Upper lobe of right lung (tissue), 1 donor: ENCODE measurements at regions not wholly inside any gene's neighbourhood (a gene's known extent, or its start where the extent isn't known, plus 50 kb on each side); places are given as distances from the start of the nearest gene placed in this dataset.

ENCODE experiments used
- ATAC-seq: fragments of 200-7000 bp; cut with Tn5 transposase; one replicate; pipeline ENCODE4 v1.9.1; 2020; ENCODE audit warnings: mild to moderate bottlenecking, moderate library complexity
- DNase-seq: peaks from one replicate; pipeline ENCODE4 v3.0.0-alpha.2; 2020
- H3K27ac ChIP-seq: fragments of 200-600 bp; one replicate; pipeline ENCODE4 v1.8.0; 2022
- H3K27me3 ChIP-seq: fragments of 200-600 bp; one replicate; pipeline ENCODE4 v1.8.0; 2022; ENCODE audit warnings: mild to moderate bottlenecking
- H3K36me3 ChIP-seq: fragments of 200-600 bp; one replicate; pipeline ENCODE4 v1.8.0; 2022
- H3K4me1 ChIP-seq: fragments of 200-600 bp; one replicate; pipeline ENCODE4 v1.8.0; 2022
- H3K4me3 ChIP-seq: fragments of 200-600 bp; one replicate; pipeline ENCODE4 v1.8.0; 2022; ENCODE audit warnings: mild to moderate bottlenecking
- H3K9me3 ChIP-seq: fragments of 200-600 bp; one replicate; pipeline ENCODE4 v1.8.0; 2022
- CTCF ChIP-seq: fragments of 200-600 bp; IDR thresholded peaks from one replicate; pipeline ENCODE4 v1.8.0; 2022; ENCODE audit warnings: antibody characterized with exemption
- intact Hi-C: fragments of 100-400 bp; cut with DNase I; formaldehyde crosslinking; loops from one replicate; pipeline ENCODE4 v1.11.0; 2022
- donor health status: DM: no; HTN: yes; CAD: no; lungs with severe emphysema.

- TF ChIP-seq CTCF = peak; percentile 56
- DNase-seq = no peak
- Histone ChIP-seq H3K27ac (no peak overlapping the region), H3K27me3 (no peaks in the 10 kb centered on the region), H3K4me1 (no peaks in the 10 kb centered on the region), H3K9me3 (no peaks in the 10 kb centered on the region), H3K4me3 (no peak overlapping the region), H3K36me3 (no peaks in the 10 kb centered on the region)
- no peak for ATAC-seq
- intact Hi-C loops = no loop called here
Measured at GRCh38 chr3:21894459-21895340, 143.7 kb upstream of the ZNF385D start.

DNA sequence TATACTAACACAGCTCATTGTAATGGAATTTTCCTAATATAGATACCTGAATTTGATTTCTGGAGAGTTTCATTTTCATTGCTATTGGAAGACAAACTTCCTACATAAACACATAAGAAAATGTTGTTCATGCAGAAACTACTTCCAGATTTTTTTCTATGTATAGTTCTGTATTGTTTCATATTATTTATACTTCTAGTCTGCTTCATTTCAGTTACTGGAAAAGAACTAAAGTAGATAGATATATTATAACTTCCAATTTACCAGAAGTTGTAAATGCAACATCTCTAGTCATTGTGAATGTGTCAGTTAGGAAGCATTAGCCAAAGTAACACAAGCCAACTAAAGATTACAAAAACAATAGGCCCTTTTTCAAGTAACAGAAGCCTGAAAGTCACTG is 147.3 kb upstream of the ZNF385D start:
- Histone ChIP-seq H3K4me1 (no peaks in the 10 kb centered on the region), H3K27me3 (no peaks in the 10 kb centered on the region), H3K9me3 (no peaks in the 10 kb centered on the region), H3K27ac (no peak overlapping the region), H3K4me3 (no peak overlapping the region), H3K36me3 (no peaks in the 10 kb centered on the region)
- DNase-seq = no peak
- no peak for ATAC-seq
- intact Hi-C loops = no loop called here
- no peak for TF ChIP-seq CTCF

DNA sequence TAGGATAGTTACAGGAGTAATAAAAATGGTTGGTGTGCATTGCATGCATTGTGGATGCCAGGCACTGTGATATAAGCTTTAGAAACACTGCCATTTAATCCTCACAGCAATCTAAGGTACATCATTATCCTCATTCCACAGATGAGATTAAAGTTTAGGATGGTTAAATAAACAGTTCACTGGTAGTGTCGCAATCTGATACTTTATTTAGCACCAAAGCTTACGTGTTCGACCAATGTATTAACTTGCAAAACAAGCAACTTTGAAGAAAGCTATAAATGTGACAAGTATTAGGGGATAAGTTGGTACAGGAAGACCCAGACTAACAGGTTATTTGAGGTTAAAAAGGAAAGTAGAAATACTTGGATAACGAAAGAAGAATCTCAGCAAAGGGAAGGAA is 150.5 kb upstream of the ZNF385D start:
- intact Hi-C loops = no loop called here
- no peaks in the 10 kb centered on the region for H3K36me3 ChIP-seq
- H3K27ac ChIP-seq = no peak overlapping the region
- H3K27me3 ChIP-seq = no peaks in the 10 kb centered on the region
- no peaks in the 10 kb centered on the region for H3K9me3 ChIP-seq
- TF ChIP-seq CTCF = no peak
- DNase-seq (no peak), ATAC-seq (no peak)
- H3K4me1 ChIP-seq = no peaks in the 10 kb centered on the region
- no peak overlapping the region for H3K4me3 ChIP-seq

DNA sequence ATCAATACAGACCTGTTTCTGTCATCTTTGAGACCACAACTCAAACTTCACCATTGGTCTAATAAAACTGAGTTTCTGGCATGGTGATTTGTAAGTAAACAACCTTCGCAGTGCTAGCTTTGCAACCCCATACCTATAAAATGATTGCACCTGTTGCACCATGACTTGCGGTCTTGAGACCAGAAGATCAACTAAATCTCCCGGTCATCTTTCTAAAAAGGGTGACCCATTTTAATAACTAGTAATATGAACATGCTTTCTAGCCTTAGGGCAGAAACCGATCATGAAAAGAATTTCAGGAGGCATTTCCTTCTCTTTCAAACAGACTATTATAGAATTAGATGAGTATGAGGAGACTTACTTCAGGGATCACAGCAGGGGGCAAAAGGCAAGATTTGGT is 151.9 kb upstream of the ZNF385D start:
- no peaks in the 10 kb centered on the region for H3K27me3 ChIP-seq
- no peaks in the 10 kb centered on the region for H3K36me3 ChIP-seq
- no peak overlapping the region for H3K27ac ChIP-seq
- no peaks in the 10 kb centered on the region for H3K4me1 ChIP-seq
- no peak for TF ChIP-seq CTCF
- no peaks in the 10 kb centered on the region for H3K9me3 ChIP-seq
- no peak overlapping the region for H3K4me3 ChIP-seq
- intact Hi-C loops = no loop called here
- ATAC-seq (no peak), DNase-seq (no peak)

DNA sequence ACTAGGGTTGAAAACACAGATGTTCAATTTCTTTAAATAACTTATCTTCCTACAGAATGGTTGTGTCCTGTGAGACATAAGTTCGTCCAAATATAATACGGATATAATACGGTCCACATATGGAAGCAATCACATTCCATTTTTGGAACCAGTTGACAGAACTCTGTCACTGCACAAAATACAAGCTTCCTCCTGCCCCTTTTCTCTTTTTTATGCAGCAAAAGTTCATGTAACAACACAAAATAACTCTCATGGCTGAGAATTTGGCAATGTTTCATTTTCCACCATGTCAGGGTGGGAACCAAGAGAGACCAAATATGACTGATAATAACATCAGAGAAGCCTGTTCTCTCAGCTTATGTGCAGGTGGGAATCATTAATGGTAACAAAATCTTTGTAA is 158.1 kb upstream of the ZNF385D start:
- Histone ChIP-seq H3K4me1 (no peaks in the 10 kb centered on the region), H3K27me3 (no peaks in the 10 kb centered on the region), H3K4me3 (no peak overlapping the region), H3K27ac (no peak overlapping the region), H3K9me3 (no peaks in the 10 kb centered on the region), H3K36me3 (no peaks in the 10 kb centered on the region)
- DNase-seq (no peak), ATAC-seq (no peak)
- TF ChIP-seq CTCF = no peak
- intact Hi-C loops = no loop called here
